ENCODE measurements at regions not wholly inside any gene's neighbourhood (a gene's known extent, or its start where the extent isn't known, plus 50 kb on each side); places are given as distances from the start of the nearest gene placed in this dataset.

- ATAC-seq (no peak), DNase-seq (no peak)
- H3K9me3 ChIP-seq = no peaks in the 10 kb centered on the region
- H3K4me3 ChIP-seq = no peak overlapping the region
- intact Hi-C loops (cut with DNase I; ENCODE audit: low total_unique reads) (no loop called here), in situ Hi-C loops (cut with MboI; ENCODE audit: low sequenced_read_pairs in 4 of 4) (no loop called here)
- H3K4me1 ChIP-seq = no peaks in the 10 kb centered on the region
- TF ChIP-seq CTCF (IDR thresholded peaks at IDR 0.05 in 4 of 5, conservative IDR thresholded peaks at IDR 0.05 in 1 of 5) = no peak
- no peak for TF ChIP-seq POLR2A (IDR thresholded peaks at IDR 0.05)
- H3K27ac ChIP-seq = no peak overlapping the region
- no peaks in the 10 kb centered on the region for H3K27me3 ChIP-seq
- H3K36me3 ChIP-seq = no peaks in the 10 kb centered on the region
Observed at GRCh38 chr11:96647621-96648020, 257.8 kb downstream of the JRKL start.

- DNase-seq = no peak
- Histone ChIP-seq H3K27me3 (no peaks in the 10 kb centered on the region), H3K4me1 (no peaks in the 10 kb centered on the region), H3K4me3 (no peak overlapping the region), H3K27ac (no peak overlapping the region), H3K9me3 (no peaks in the 10 kb centered on the region), H3K36me3 (no peaks in the 10 kb centered on the region)
- no peak for TF ChIP-seq POLR2A (IDR thresholded peaks at IDR 0.05)
- no peak for TF ChIP-seq CTCF (IDR thresholded peaks at IDR 0.05 in 4 of 5, conservative IDR thresholded peaks at IDR 0.05 in 1 of 5)
- intact Hi-C loops (cut with DNase I; ENCODE audit: low total_unique reads) (no loop called here), in situ Hi-C loops (cut with MboI; ENCODE audit: low sequenced_read_pairs in 4 of 4) (no loop called here)
- no peak for ATAC-seq
Observed at GRCh38 chr11:96648991-96649390, 259.2 kb downstream of the JRKL start.

- H3K27ac ChIP-seq = no peak overlapping the region
- H3K9me3 ChIP-seq = no peaks in the 10 kb centered on the region
- ATAC-seq (no peak), DNase-seq (no peak)
- H3K36me3 ChIP-seq = no peaks in the 10 kb centered on the region
- intact Hi-C loops (cut with DNase I; ENCODE audit: low total_unique reads) (no loop called here), in situ Hi-C loops (cut with MboI; ENCODE audit: low sequenced_read_pairs in 4 of 4) (no loop called here)
- H3K4me1 ChIP-seq = no peaks in the 10 kb centered on the region
- H3K4me3 ChIP-seq = no peak overlapping the region
- no peak for TF ChIP-seq POLR2A (IDR thresholded peaks at IDR 0.05)
- no peak for TF ChIP-seq CTCF (IDR thresholded peaks at IDR 0.05 in 4 of 5, conservative IDR thresholded peaks at IDR 0.05 in 1 of 5)
- H3K27me3 ChIP-seq = no peaks in the 10 kb centered on the region
Observed at GRCh38 chr11:96652516-96652915, 262.7 kb downstream of the JRKL start.

- Histone ChIP-seq H3K36me3 (no peaks in the 10 kb centered on the region), H3K27ac (no peak overlapping the region), H3K9me3 (no peaks in the 10 kb centered on the region), H3K27me3 (no peaks in the 10 kb centered on the region), H3K4me3 (no peak overlapping the region), H3K4me1 (no peaks in the 10 kb centered on the region)
- no peak for ATAC-seq
- in situ Hi-C loops (cut with MboI; ENCODE audit: low sequenced_read_pairs in 4 of 4) (no loop called here), intact Hi-C loops (cut with DNase I; ENCODE audit: low total_unique reads) (no loop called here)
- DNase-seq = no peak
- TF ChIP-seq CTCF (IDR thresholded peaks at IDR 0.05 in 4 of 5, conservative IDR thresholded peaks at IDR 0.05 in 1 of 5) (no peak), POLR2A (IDR thresholded peaks at IDR 0.05) (no peak)
Observed at GRCh38 chr11:96655474-96655873, 265.7 kb downstream of the JRKL start.

- no peak for ATAC-seq
- H3K9me3 ChIP-seq = no peaks in the 10 kb centered on the region
- H3K36me3 ChIP-seq = no peaks in the 10 kb centered on the region
- H3K27me3 ChIP-seq = no peaks in the 10 kb centered on the region
- intact Hi-C loops (cut with DNase I; ENCODE audit: low total_unique reads) (no loop called here), in situ Hi-C loops (cut with MboI; ENCODE audit: low sequenced_read_pairs in 4 of 4) (no loop called here)
- TF ChIP-seq CTCF (IDR thresholded peaks at IDR 0.05 in 4 of 5, conservative IDR thresholded peaks at IDR 0.05 in 1 of 5) (no peak), POLR2A (IDR thresholded peaks at IDR 0.05) (no peak)
- DNase-seq = no peak
- H3K27ac ChIP-seq = no peak overlapping the region
- no peak overlapping the region for H3K4me3 ChIP-seq
- no peaks in the 10 kb centered on the region for H3K4me1 ChIP-seq
Observed at GRCh38 chr11:96658436-96658835, 268.6 kb downstream of the JRKL start.

Measured in gastrocnemius medialis (tissue), 4 donors.